ENCODE measurements at regions not wholly inside any gene's neighbourhood (a gene's known extent, or its start where the extent isn't known, plus 50 kb on each side); places are given as distances from the start of the nearest gene placed in this dataset.

DNA sequence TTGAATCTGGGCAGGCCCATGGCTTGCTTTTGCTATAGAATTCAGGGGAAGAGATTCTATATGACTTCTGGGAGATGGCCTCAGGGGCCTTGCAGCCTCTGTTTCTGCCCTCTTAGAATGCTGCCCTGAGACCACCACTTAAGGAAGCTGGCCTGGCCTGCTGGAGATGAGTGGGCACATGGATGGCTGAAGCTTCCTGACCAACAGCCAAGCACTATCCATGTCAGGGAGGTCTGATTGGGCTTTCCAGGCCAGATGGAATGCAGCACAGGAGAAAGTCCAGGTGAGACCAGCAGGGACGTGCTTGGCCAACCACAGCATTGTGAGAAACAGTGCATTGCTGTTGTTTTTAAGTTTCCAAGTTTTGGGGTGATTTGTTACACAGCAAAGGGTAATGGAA, 308.1 kb downstream of the PTPRU start:
- H3K4me3 ChIP-seq, result no peak overlapping the region
- WGBS, 2 donors, result 79 to 81% methylated on average over 1 of the region's 1 CpG
- DNase-seq, result no peak
- H3K27me3 ChIP-seq (ENCODE audit: control insufficient read depth in 3 of 3, insufficient read depth in 3 of 3, low read length in 2 of 3), result no peaks in the 10 kb centered on the region
- H3K36me3 ChIP-seq (ENCODE audit: control insufficient read depth in 4 of 4, insufficient read depth in 4 of 4, low read length in 4 of 4), result no peaks in the 10 kb centered on the region
- ATAC-seq (ENCODE audit: insufficient read depth, low FRiP score), result no peak
- H3K9ac ChIP-seq (ENCODE audit: insufficient read depth in 1 of 2, low read length in 2 of 2), result no peak overlapping the region
- peaks cover 0 to 2% (median 0%) of the 10 kb centered on the region in 4 donors for H3K9me3 ChIP-seq (ENCODE audit: control insufficient read depth in 4 of 4, insufficient read depth in 3 of 4, low read length in 3 of 4)
- no peak overlapping the region for H3K27ac ChIP-seq (ENCODE audit: low read depth in 1 of 2, low read length in 1 of 2)
- TF ChIP-seq, protein P1, sequence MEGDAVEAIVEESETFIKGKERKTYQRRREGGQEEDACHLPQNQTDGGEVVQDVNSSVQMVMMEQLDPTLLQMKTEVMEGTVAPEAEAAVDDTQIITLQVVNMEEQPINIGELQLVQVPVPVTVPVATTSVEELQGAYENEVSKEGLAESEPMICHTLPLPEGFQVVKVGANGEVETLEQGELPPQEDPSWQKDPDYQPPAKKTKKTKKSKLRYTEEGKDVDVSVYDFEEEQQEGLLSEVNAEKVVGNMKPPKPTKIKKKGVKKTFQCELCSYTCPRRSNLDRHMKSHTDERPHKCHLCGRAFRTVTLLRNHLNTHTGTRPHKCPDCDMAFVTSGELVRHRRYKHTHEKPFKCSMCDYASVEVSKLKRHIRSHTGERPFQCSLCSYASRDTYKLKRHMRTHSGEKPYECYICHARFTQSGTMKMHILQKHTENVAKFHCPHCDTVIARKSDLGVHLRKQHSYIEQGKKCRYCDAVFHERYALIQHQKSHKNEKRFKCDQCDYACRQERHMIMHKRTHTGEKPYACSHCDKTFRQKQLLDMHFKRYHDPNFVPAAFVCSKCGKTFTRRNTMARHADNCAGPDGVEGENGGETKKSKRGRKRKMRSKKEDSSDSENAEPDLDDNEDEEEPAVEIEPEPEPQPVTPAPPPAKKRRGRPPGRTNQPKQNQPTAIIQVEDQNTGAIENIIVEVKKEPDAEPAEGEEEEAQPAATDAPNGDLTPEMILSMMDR (IDR thresholded peaks at IDR 0.05; ENCODE audit: control extremely low read depth, extremely low read depth), result no peak
- no peaks in the 10 kb centered on the region for H3K4me1 ChIP-seq (ENCODE audit: control insufficient read depth in 5 of 5, insufficient read depth in 5 of 5, low read length in 5 of 5)

DNA sequence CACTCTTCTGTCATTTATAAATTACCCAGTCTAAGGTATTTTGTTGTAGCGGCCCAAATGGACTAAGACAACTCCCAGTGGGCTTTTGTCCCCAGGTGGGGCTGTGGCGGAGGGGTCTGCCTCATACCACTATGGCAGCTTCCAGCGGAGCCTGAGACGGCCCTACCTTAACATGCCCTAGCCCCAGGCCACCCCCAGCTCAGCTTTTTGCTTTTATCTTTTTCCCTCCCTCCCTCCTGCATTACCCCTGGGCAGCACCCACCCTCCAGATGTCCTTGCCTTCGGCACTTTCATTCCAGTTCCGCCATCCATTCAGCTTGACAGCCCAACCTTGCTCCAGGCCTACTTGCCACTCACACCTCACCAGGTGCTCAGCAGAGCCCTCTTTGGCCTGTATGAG, 307.3 kb downstream of the PTPRU start:
- Histone ChIP-seq H3K4me1 (ENCODE audit: control insufficient read depth in 5 of 5, insufficient read depth in 5 of 5, low read length in 5 of 5) (no peaks in the 10 kb centered on the region), H3K27me3 (ENCODE audit: control insufficient read depth in 3 of 3, insufficient read depth in 3 of 3, low read length in 2 of 3) (no peaks in the 10 kb centered on the region), H3K9me3 (ENCODE audit: control insufficient read depth in 4 of 4, insufficient read depth in 3 of 4, low read length in 3 of 4) (peaks cover 0 to 2% (median 0%) of the 10 kb centered on the region in 4 donors), H3K9ac (ENCODE audit: insufficient read depth in 1 of 2, low read length in 2 of 2) (no peak overlapping the region), H3K4me3 (no peak overlapping the region), H3K27ac (ENCODE audit: low read depth in 1 of 2, low read length in 1 of 2) (no peak overlapping the region), H3K36me3 (ENCODE audit: control insufficient read depth in 4 of 4, insufficient read depth in 4 of 4, low read length in 4 of 4) (no peaks in the 10 kb centered on the region)
- 85 to 94% methylated on average over 6 of the region's 6 CpGs for WGBS, 2 donors
- TF ChIP-seq, protein P1 (IDR thresholded peaks at IDR 0.05; ENCODE audit: control extremely low read depth, extremely low read depth), result no peak
- DNase-seq (no peak), ATAC-seq (ENCODE audit: insufficient read depth, low FRiP score) (no peak)

DNA sequence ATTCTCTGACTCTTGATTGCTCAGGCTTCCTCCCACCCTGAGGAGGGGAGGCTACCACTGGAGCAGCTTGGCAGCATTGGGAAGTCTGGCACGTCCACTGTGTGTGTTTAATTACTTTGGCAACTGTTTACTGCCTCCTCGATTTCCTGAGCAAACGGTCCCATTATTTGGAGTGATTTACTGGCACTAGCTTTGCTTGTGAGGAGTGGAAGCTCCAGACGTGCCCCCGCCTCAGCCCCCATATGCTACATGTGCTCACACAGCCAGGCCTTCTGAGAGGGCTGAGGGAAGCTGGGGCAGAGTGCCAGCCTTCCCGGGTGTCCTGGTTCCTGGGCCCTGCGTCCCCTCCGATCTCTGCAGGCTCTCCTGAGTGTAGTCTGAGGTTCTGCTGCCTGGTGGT, 306.2 kb downstream of the PTPRU start:
- DNase-seq, result peak in 2 of 3 donors; percentile 3 to 30
- no peak for ATAC-seq (ENCODE audit: insufficient read depth, low FRiP score)
- TF ChIP-seq, protein P1 (IDR thresholded peaks at IDR 0.05; ENCODE audit: control extremely low read depth, extremely low read depth), result no peak
- H3K27me3 ChIP-seq (ENCODE audit: control insufficient read depth in 3 of 3, insufficient read depth in 3 of 3, low read length in 2 of 3), result no peaks in the 10 kb centered on the region
- H3K4me1 ChIP-seq (ENCODE audit: control insufficient read depth in 5 of 5, insufficient read depth in 5 of 5, low read length in 5 of 5), result no peaks in the 10 kb centered on the region
- H3K9ac ChIP-seq (ENCODE audit: insufficient read depth in 1 of 2, low read length in 2 of 2), result no peak overlapping the region
- 31 to 61% methylated on average over 7 to 8 of the region's 8 CpGs for WGBS, 2 donors
- no peaks in the 10 kb centered on the region for H3K36me3 ChIP-seq (ENCODE audit: control insufficient read depth in 4 of 4, insufficient read depth in 4 of 4, low read length in 4 of 4)
- H3K27ac ChIP-seq (ENCODE audit: low read depth in 1 of 2, low read length in 1 of 2), result no peak overlapping the region
- H3K4me3 ChIP-seq, result no peak overlapping the region
- H3K9me3 ChIP-seq (ENCODE audit: control insufficient read depth in 4 of 4, insufficient read depth in 3 of 4, low read length in 3 of 4), result peaks cover 0 to 2% (median 0%) of the 10 kb centered on the region in 4 donors

DNA sequence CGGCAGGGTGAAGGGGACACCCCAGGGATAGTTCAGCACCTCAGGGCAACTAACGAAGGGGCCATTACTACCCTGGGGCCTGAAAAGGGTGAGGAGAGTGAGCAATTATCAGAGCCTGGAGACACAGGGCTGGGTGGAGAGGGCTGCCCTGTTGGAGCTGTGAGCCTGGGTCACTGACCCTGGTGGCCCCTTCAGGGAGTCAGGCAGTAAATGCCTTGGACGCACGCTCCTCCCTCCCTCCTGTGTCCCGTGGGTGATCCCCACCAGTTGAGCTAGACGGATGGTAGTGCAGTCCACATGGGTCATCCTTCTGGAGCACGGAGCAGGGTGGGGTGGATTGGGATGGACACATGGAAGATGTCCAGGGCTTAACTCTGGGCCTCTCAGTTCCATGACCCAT, 305.3 kb downstream of the PTPRU start:
- ATAC-seq (ENCODE audit: insufficient read depth, low FRiP score), result no peak
- no peak for DNase-seq
- TF ChIP-seq, protein P1 (IDR thresholded peaks at IDR 0.05; ENCODE audit: control extremely low read depth, extremely low read depth), result no peak
- no peaks in the 10 kb centered on the region for H3K36me3 ChIP-seq (ENCODE audit: control insufficient read depth in 4 of 4, insufficient read depth in 4 of 4, low read length in 4 of 4)
- H3K27me3 ChIP-seq (ENCODE audit: control insufficient read depth in 3 of 3, insufficient read depth in 3 of 3, low read length in 2 of 3), result no peaks in the 10 kb centered on the region
- H3K4me1 ChIP-seq (ENCODE audit: control insufficient read depth in 5 of 5, insufficient read depth in 5 of 5, low read length in 5 of 5), result no peaks in the 10 kb centered on the region
- H3K9ac ChIP-seq (ENCODE audit: insufficient read depth in 1 of 2, low read length in 2 of 2), result no peak overlapping the region
- H3K4me3 ChIP-seq, result no peak overlapping the region
- no peak overlapping the region for H3K27ac ChIP-seq (ENCODE audit: low read depth in 1 of 2, low read length in 1 of 2)
- 69 to 76% methylated on average over 7 of the region's 7 CpGs for WGBS, 2 donors
- H3K9me3 ChIP-seq (ENCODE audit: control insufficient read depth in 4 of 4, insufficient read depth in 3 of 4, low read length in 3 of 4), result peaks cover 0 to 2% (median 0%) of the 10 kb centered on the region in 4 donors
